Spleen (tissue), 11 donors: ENCODE measurements at regions not wholly inside any gene's neighbourhood (a gene's known extent, or its start where the extent isn't known, plus 50 kb on each side); places are given as distances from the start of the nearest gene placed in this dataset.

Experiments used
- DNase-seq: peaks from one replicate; pipeline ENCODE4 v3.0.0-alpha.2; 2020
- H3K27ac ChIP-seq, 8 donors: fragments of 200-600 bp; sonication (generic) in 7 of 8; 1 replicate in 4 of 8; 2 replicates in 4 of 8; pipeline versions ENCODE4 v1.5.0 to v1.8.0; 2016 to 2021; ENCODE audit warnings: inconsistent platforms in 4 of 8, mild to moderate bottlenecking in 4 of 8, moderate library complexity in 1 of 8
- H3K27me3 ChIP-seq, 7 donors: fragments of 200-600 bp; sonication (generic) in 6 of 7; replicated peaks in 1 of 7; 1 replicate in 4 of 7; 2 replicates in 3 of 7; pipeline versions ENCODE4 v1.5.0 to v1.8.0; 2016 to 2021; ENCODE audit warnings: inconsistent platforms in 3 of 7, mild to moderate bottlenecking in 1 of 7
- H3K36me3 ChIP-seq, 6 donors: fragments of 200-600 bp; sonication (generic) in 5 of 6; 1 replicate in 4 of 6; 2 replicates in 2 of 6; pipeline versions ENCODE4 v1.5.0 to v1.8.0; 2016 to 2021; ENCODE audit warnings: inconsistent platforms in 2 of 6
- H3K4me1 ChIP-seq, 6 donors: fragments of 200-600 bp; sonication (generic) in 5 of 6; 1 replicate in 3 of 6; 2 replicates in 3 of 6; pipeline versions ENCODE4 v1.5.0 to v1.8.0; 2016 to 2021; ENCODE audit warnings: inconsistent platforms in 3 of 6
- H3K4me3 ChIP-seq, 8 donors: fragments of 200-600 bp; sonication (generic) in 7 of 8; 1 replicate in 4 of 8; 2 replicates in 4 of 8; pipeline versions ENCODE4 v1.5.0 to v1.8.0; 2016 to 2021; ENCODE audit warnings: inconsistent platforms in 4 of 8, mild to moderate bottlenecking in 4 of 8, moderate library complexity in 2 of 8
- H3K9me3 ChIP-seq, 8 donors: fragments of 200-600 bp; sonication (generic) in 7 of 8; 1 replicate in 4 of 8; 2 replicates in 4 of 8; pipeline versions ENCODE4 v1.5.0 to v1.8.0; 2016 to 2021; ENCODE audit warnings: inconsistent platforms in 4 of 8
- POLR2A ChIP-seq, 3 donors: fragments of 450-650 bp; IDR thresholded peaks; one replicate each; pipeline ENCODE4 v1.5.1; 2017; ENCODE audit warnings: antibody characterized with exemption in 3 of 3, mild to moderate bottlenecking in 1 of 3
- POLR2AphosphoS5 ChIP-seq, 3 donors: sonication (generic); formaldehyde crosslinking; IDR thresholded peaks; one replicate each; pipeline ENCODE4 v1.5.1; 2017; ENCODE audit warnings: antibody characterized with exemption in 3 of 3
- WGBS, 5 donors: extraction: QIAGEN DNeasy Blood & Tissue Kit in 3 of 5; methylation state at CpG; one replicate each; pipeline versions ENCODE4 v1.1.5 to v1.1.7; 2013 to 2018; 5-methylcytosine and 5-hydroxymethylcytosine counted together
- intact Hi-C: fragments of 100-400 bp; cut with DNase I; formaldehyde crosslinking; loops from one replicate; pipeline ENCODE4 v1.15.0; 2023; ENCODE audit warnings: low total_unique reads
- TF ChIP-seq, protein P1 (sequence below), 11 experiments: fragments of 200-600 bp in 7 of 11; fragments of 450-650 bp in 4 of 11; sonication (generic) in 4 of 11; IDR thresholded peaks in 8 of 11; conservative IDR thresholded peaks in 3 of 11; 1 replicate in 7 of 11; 2 replicates in 4 of 11; pipeline versions ENCODE4 v1.4.0 to v1.8.0; 2016 to 2021; ENCODE audit warnings: antibody characterized with exemption in 11 of 11, inconsistent platforms in 4 of 11, mild to moderate bottlenecking in 1 of 11
- donor health status: healthy with polysubstance abuse.
- donor health status: DM: no; HTN: no; CAD: no; lungs with moderate emphysema.
- donor health status: DM: no; HTN: no; CAD: no.
- donor health status: Bipolar disorder and iron deficiency.
- donor health status: healthy.
- donor health status: DM: no; HTN: no; CAD: no.
- donor health status: DM: yes; HTN: yes; CAD: no.

DNA sequence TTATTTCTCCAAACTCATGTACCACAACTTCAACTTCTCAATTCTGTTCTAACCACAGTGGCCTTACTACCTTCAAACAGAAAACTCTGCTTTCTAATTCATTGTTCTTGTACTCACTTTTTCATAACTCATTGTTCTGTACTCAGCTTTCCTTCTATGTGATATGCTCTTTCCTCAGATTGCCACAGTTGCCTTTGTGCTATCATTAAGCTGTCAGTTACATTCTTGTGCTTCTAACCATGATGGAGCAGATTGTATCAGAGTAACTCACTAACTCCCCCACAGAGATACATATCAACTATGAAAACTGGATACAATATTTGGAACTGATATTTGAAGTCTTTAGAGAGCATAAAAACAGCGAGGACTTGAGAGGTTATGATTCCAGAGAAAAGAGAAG lies 1213.7 kb downstream of the KCNT2 start:
- Histone ChIP-seq H3K27ac (no peak overlapping the region), H3K4me3 (no peak overlapping the region), H3K9me3 (peaks cover 0 to 11% (median 3%) of the 10 kb centered on the region in 8 donors), H3K27me3 (no peaks in the 10 kb centered on the region), H3K4me1 (no peaks in the 10 kb centered on the region), H3K36me3 (no peaks in the 10 kb centered on the region)
- TF ChIP-seq, protein P1, sequence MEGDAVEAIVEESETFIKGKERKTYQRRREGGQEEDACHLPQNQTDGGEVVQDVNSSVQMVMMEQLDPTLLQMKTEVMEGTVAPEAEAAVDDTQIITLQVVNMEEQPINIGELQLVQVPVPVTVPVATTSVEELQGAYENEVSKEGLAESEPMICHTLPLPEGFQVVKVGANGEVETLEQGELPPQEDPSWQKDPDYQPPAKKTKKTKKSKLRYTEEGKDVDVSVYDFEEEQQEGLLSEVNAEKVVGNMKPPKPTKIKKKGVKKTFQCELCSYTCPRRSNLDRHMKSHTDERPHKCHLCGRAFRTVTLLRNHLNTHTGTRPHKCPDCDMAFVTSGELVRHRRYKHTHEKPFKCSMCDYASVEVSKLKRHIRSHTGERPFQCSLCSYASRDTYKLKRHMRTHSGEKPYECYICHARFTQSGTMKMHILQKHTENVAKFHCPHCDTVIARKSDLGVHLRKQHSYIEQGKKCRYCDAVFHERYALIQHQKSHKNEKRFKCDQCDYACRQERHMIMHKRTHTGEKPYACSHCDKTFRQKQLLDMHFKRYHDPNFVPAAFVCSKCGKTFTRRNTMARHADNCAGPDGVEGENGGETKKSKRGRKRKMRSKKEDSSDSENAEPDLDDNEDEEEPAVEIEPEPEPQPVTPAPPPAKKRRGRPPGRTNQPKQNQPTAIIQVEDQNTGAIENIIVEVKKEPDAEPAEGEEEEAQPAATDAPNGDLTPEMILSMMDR (IDR thresholded peaks at IDR 0.05 in 8 of 11, conservative IDR thresholded peaks at IDR 0.05 in 3 of 11): no peak
- TF ChIP-seq POLR2AphosphoS5 (IDR thresholded peaks at IDR 0.05): no peak
- TF ChIP-seq POLR2A (IDR thresholded peaks at IDR 0.05): no peak
- no peak for DNase-seq
- 48 to 74% (median 61%) methylated on average over 1 of the region's 1 CpG for WGBS, 5 donors
- intact Hi-C loops: no loop called here

DNA sequence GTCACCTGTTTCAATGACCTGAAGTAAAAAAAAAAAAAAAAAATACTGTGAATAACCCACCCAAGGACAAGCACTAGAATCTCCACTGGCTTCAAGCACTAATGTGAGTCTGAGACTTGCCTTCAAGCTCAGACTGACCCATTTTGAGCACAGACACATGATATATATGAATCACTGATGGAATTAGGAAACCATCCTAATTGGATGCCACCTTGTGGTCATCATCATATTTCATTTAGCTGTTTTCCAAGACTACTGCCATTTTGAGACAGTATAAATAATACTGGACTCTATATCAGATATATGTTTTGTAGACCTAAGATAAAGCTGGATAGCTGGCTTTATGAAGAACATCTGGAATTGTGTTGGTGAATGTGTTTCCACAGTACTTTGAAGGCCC lies 1232.0 kb downstream of the KCNT2 start:
- Histone ChIP-seq H3K27ac (no peak overlapping the region), H3K27me3 (no peaks in the 10 kb centered on the region)
- intact Hi-C loops: no loop called here

DNA sequence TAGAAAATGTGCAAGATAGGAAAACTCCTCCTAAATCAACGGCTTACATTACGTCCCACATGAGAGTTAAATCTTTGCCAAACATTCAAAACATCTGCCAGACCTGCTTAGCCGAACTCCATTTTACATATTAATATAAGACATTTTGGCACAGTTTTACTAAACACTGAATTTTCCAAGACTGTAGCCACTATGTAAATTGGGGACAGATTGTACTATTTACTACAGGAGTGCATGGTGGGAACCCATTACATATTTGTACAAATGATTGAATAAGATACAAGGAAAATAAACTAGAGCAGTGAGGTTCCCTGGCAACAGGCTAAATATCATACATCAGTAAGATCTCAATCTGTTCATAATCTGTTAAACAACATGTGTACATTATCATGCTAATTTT lies 1234.4 kb downstream of the KCNT2 start:
- H3K9me3 ChIP-seq: no peaks in the 10 kb centered on the region
- TF ChIP-seq, protein P1 (IDR thresholded peaks at IDR 0.05 in 8 of 11, conservative IDR thresholded peaks at IDR 0.05 in 3 of 11): no peak
- no peak for TF ChIP-seq POLR2AphosphoS5 (IDR thresholded peaks at IDR 0.05)
- no peak for TF ChIP-seq POLR2A (IDR thresholded peaks at IDR 0.05)
- 71 to 87% (median 79%) methylated on average over 3 of the region's 3 CpGs for WGBS, 5 donors
- no peak overlapping the region for H3K4me3 ChIP-seq
- intact Hi-C loops: no loop called here
- no peak for DNase-seq
- no peaks in the 10 kb centered on the region for H3K36me3 ChIP-seq
- no peaks in the 10 kb centered on the region for H3K27me3 ChIP-seq
- no peaks in the 10 kb centered on the region for H3K4me1 ChIP-seq
- no peak overlapping the region for H3K27ac ChIP-seq

More for the DNA sequence above, 1232.0 kb downstream of the KCNT2 start:
- no peak for TF ChIP-seq POLR2A (IDR thresholded peaks at IDR 0.05)
- TF ChIP-seq POLR2AphosphoS5 (IDR thresholded peaks at IDR 0.05): no peak
- TF ChIP-seq, protein P1 (IDR thresholded peaks at IDR 0.05 in 8 of 11, conservative IDR thresholded peaks at IDR 0.05 in 3 of 11): no peak
- no peak overlapping the region for H3K4me3 ChIP-seq
- no peaks in the 10 kb centered on the region for H3K36me3 ChIP-seq
- H3K4me1 ChIP-seq: no peaks in the 10 kb centered on the region
- H3K9me3 ChIP-seq: no peaks in the 10 kb centered on the region
- DNase-seq: no peak

DNA sequence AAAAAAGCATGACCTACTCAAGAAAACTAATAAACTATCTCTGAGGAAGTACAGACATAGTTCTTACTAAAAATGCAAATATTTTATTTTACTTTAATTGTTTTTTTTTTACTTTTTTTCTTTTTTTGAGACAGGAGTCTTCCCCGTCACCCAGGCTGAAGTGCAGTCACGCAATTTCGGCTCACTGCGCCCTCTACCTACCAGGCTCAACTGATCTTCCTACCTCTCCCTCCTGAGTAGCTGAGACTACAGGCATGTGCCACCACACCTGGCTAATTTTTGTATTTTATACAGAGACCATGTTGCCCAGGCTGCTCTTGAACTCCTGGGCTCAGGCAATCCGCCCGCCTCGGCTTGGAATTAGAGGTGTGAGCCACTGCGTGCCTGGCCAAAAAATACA lies 1263.1 kb downstream of the KCNT2 start:
- Histone ChIP-seq H3K36me3 (no peaks in the 10 kb centered on the region), H3K9me3 (no peaks in the 10 kb centered on the region), H3K27ac (no peak overlapping the region), H3K4me3 (no peak overlapping the region), H3K27me3 (no peaks in the 10 kb centered on the region), H3K4me1 (no peaks in the 10 kb centered on the region)
- TF ChIP-seq, protein P1 (IDR thresholded peaks at IDR 0.05 in 8 of 11, conservative IDR thresholded peaks at IDR 0.05 in 3 of 11): no peak
- TF ChIP-seq POLR2A (IDR thresholded peaks at IDR 0.05) (no peak), POLR2AphosphoS5 (IDR thresholded peaks at IDR 0.05) (no peak)
- 65 to 77% (median 72%) methylated on average over 8 of the region's 8 CpGs for WGBS, 5 donors
- DNase-seq: no peak
- intact Hi-C loops: no loop called here
